ENCODE measurements at regions not wholly inside any gene's neighbourhood (a gene's known extent, or its start where the extent isn't known, plus 50 kb on each side); places are given as distances from the start of the nearest gene placed in this dataset.

DNA sequence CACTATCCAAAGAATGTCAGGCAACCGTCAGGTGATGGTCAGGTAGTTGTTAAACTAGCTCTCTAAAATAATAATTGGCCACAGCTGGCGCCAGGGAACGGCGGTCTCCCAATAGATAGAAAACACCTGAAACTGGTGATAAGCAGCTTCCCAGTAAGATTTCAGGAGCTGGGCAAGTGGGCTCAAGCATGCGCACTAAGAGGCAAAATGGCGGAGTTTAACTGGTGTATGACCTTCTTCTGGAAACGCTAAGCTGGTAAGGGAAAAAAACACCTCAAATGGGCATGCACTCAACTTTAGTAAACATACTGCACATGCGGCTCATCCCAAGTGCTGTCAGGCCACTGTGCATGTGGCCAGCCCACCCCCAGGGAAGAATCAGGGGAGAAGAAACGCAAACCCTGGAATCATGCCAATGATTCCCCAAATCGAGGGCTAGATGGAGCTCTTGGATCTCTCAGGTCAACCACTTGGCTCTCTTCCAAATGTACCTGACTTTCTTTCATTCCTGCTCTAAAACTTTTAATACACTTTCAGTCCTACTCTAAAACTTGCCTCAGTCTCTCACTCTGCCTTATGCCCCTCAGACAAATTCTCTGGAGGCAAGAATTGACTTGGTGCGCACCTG is 195.0 kb downstream of the ZNF621 start:
- Histone ChIP-seq H3K79me2 (ENCODE audit: insufficient read depth, low read length) (no peaks in the 10 kb centered on the region), H3K4me2 (replicated peaks; ENCODE audit: extremely low read depth, low read length, poor library complexity, severe bottlenecking) (no peak overlapping the region), H3K4me1 (ENCODE audit: control insufficient read depth in 1 of 2, insufficient read depth in 2 of 2, low read length in 2 of 2) (peaks cover 17 to 22% of the 10 kb centered on the region in 2 donors), H4K20me1 (ENCODE audit: insufficient read depth, low read length) (no peaks in the 10 kb centered on the region), H3K27me3 (ENCODE audit: control insufficient read depth in 2 of 2, insufficient read depth in 2 of 2, low read length in 2 of 2) (no peaks in the 10 kb centered on the region), H3K4me3 (replicated peaks in 1 of 3; ENCODE audit: low read depth in 2 of 3, low read length in 3 of 3) (no peak overlapping the region), H3K9me3 (replicated peaks in 1 of 2; ENCODE audit: control insufficient read depth in 1 of 2, insufficient read depth in 1 of 2, low read length in 2 of 2) (no peaks in the 10 kb centered on the region), H3K9ac (ENCODE audit: insufficient read depth, low read length, poor library complexity, severe bottlenecking) (no peak overlapping the region), H3K36me3 (replicated peaks in 1 of 2; ENCODE audit: control insufficient read depth in 1 of 2, insufficient read depth in 2 of 2, low read length in 2 of 2) (no peaks in the 10 kb centered on the region), H3K27ac (ENCODE audit: low read depth in 1 of 2, low read length in 2 of 2) (no peak overlapping the region), H2AFZ (ENCODE audit: insufficient read depth, low read depth, low read length, poor library complexity, severe bottlenecking) (no peak overlapping the region)
- H3K9me3 Mint-ChIP-seq, result no peaks in the 10 kb centered on the region
- WGBS (ENCODE audit: insufficient coverage), result 94% methylated on average over 9 of the region's 11 CpGs
- H3K36me3 Mint-ChIP-seq, result no peaks in the 10 kb centered on the region
- peaks cover 25% of the 10 kb centered on the region for H3K4me1 Mint-ChIP-seq
- no peak for TF ChIP-seq CTCF (IDR thresholded peaks at IDR 0.05)
- DNase-seq, result no peak
- H3K27me3 Mint-ChIP-seq (ENCODE audit: low read depth in 3 of 3), result peaks cover 0 to 6% (median 5%) of the 10 kb centered on the region in 3 donors
- H3K4me3 Mint-ChIP-seq, result no peak overlapping the region
- H3K27ac Mint-ChIP-seq, result peak overlapping the region in 2 of 7 donors; percentile 9 to 27
- intact Hi-C loops (cut with micrococcal nuclease), result no loop called here

DNA sequence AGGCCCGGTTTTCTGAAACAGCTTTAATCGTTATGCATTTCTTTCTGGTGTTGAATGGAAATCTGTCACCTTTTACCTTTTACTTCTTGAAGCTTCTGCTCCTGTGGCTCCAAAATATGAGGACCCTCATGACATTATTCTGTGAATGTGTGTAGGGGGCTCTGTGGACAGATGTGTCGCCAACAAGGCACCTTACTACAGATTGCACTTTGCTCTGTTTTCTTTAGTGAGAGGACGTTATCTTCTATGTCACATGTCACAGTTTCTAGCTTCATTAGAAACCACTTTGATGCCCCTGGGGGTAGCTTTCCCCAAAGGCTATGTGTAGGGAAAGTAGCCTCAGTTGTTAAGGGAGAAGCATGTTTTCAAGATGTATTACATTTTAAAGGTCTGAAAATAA is 195.6 kb downstream of the ZNF621 start:
- H4K20me1 ChIP-seq (ENCODE audit: insufficient read depth, low read length), result no peaks in the 10 kb centered on the region
- H3K9me3 Mint-ChIP-seq, result no peaks in the 10 kb centered on the region
- no peak overlapping the region for H3K4me3 ChIP-seq (replicated peaks in 1 of 3; ENCODE audit: low read depth in 2 of 3, low read length in 3 of 3)
- H3K79me2 ChIP-seq (ENCODE audit: insufficient read depth, low read length), result no peaks in the 10 kb centered on the region
- DNase-seq, result no peak
- H3K9ac ChIP-seq (ENCODE audit: insufficient read depth, low read length, poor library complexity, severe bottlenecking), result no peak overlapping the region
- peak overlapping the region in 1 of 7 donors; percentile 74 for H3K27ac Mint-ChIP-seq
- no peaks in the 10 kb centered on the region for H3K36me3 ChIP-seq (replicated peaks in 1 of 2; ENCODE audit: control insufficient read depth in 1 of 2, insufficient read depth in 2 of 2, low read length in 2 of 2)
- H3K4me1 ChIP-seq (ENCODE audit: control insufficient read depth in 1 of 2, insufficient read depth in 2 of 2, low read length in 2 of 2), result peaks cover 12 to 16% of the 10 kb centered on the region in 2 donors
- H2AFZ ChIP-seq (ENCODE audit: insufficient read depth, low read depth, low read length, poor library complexity, severe bottlenecking), result no peak overlapping the region
- no peak overlapping the region for H3K27ac ChIP-seq (ENCODE audit: low read depth in 1 of 2, low read length in 2 of 2)
- no peaks in the 10 kb centered on the region for H3K27me3 ChIP-seq (ENCODE audit: control insufficient read depth in 2 of 2, insufficient read depth in 2 of 2, low read length in 2 of 2)
- intact Hi-C loops (cut with micrococcal nuclease), result no loop called here
- no peak overlapping the region for H3K4me2 ChIP-seq (replicated peaks; ENCODE audit: extremely low read depth, low read length, poor library complexity, severe bottlenecking)
- peaks cover 19% of the 10 kb centered on the region for H3K4me1 Mint-ChIP-seq
- H3K4me3 Mint-ChIP-seq, result no peak overlapping the region
- H3K27me3 Mint-ChIP-seq (ENCODE audit: low read depth in 3 of 3), result peaks cover 0 to 6% (median 5%) of the 10 kb centered on the region in 3 donors
- no CpG with 5 or more reads among the region's 4 CpGs for WGBS (ENCODE audit: insufficient coverage)
- no peak for TF ChIP-seq CTCF (IDR thresholded peaks at IDR 0.05)
- H3K9me3 ChIP-seq (replicated peaks in 1 of 2; ENCODE audit: control insufficient read depth in 1 of 2, insufficient read depth in 1 of 2, low read length in 2 of 2), result no peaks in the 10 kb centered on the region
- no peaks in the 10 kb centered on the region for H3K36me3 Mint-ChIP-seq

All from CD14-positive monocyte (primary cell).